GM10248 (cell line): ENCODE measurements at regions not wholly inside any gene's neighbourhood (a gene's known extent, or its start where the extent isn't known, plus 50 kb on each side); places are given as distances from the start of the nearest gene placed in this dataset.

ENCODE experiments used
- CTCF ChIA-PET: fragments of 300-600 bp; sonication (Branson Sonifier 250); formaldehyde crosslinking; extraction: SDS; loops from one replicate; lab custom pipeline; 2021; ENCODE audit warnings: antibody characterized with exemption; lab: Yijun Ruan, JAX
- POLR2A ChIA-PET: fragments of 350-650 bp; sonication (Branson Sonifier 250); formaldehyde crosslinking; extraction: SDS; loops from one replicate; lab custom pipeline; 2020; ENCODE audit warnings: antibody characterized with exemption; lab: Yijun Ruan, JAX
- DNase-seq: peaks from one replicate; pipeline ENCODE4 v3.0.0; 2012; ENCODE audit errors: extremely low spot score
- TF ChIP-seq, protein P1 (sequence below): IDR thresholded peaks from 2 replicates; pipeline ENCODE4 v1.5.1; 2012; ENCODE audit warnings: mild to moderate bottlenecking, low read depth; ENCODE audit errors: extremely low read depth, missing control alignments, control extremely low read depth

DNA sequence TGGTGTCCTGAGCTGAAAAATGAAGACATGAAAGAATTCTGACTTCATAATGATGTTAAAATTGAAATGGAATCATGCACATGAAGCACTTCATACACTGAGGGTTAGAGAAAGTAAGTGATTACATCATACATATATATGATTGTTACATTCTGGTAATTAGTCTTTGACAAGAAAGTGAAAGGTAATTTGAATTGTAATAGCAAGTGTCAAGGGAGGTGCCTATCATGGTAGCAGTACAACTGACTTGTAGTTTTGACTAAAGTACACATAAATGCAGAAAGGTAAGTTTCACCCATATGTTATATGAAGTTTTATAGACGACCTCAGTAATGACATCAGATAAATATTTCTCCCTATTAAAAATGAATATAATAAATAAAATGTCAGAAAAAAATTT is 1325.0 kb upstream of the GOT2 start:
- CTCF ChIA-PET = no interaction called here

DNA sequence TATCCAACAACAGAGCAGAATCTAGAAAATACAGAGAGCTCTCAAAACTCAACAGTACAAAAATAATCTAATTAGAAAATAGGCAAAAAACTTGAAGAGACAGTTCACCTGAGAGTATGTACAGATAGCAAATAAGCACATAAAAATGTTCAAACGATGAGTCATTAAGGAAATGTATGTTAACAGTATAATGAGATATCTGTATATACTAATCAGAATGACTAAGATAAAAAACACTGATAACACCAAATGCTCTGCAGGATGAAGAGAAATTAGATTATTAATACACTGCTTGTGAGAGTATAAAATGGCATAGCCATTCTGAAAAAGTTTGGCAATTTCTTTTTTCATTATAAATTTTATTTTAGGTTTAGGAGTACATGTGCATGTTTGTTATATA is 1307.6 kb upstream of the GOT2 start:
- CTCF ChIA-PET = no interaction called here
- no peak for DNase-seq
- POLR2A ChIA-PET = no interaction called here
- TF ChIP-seq, protein P1, sequence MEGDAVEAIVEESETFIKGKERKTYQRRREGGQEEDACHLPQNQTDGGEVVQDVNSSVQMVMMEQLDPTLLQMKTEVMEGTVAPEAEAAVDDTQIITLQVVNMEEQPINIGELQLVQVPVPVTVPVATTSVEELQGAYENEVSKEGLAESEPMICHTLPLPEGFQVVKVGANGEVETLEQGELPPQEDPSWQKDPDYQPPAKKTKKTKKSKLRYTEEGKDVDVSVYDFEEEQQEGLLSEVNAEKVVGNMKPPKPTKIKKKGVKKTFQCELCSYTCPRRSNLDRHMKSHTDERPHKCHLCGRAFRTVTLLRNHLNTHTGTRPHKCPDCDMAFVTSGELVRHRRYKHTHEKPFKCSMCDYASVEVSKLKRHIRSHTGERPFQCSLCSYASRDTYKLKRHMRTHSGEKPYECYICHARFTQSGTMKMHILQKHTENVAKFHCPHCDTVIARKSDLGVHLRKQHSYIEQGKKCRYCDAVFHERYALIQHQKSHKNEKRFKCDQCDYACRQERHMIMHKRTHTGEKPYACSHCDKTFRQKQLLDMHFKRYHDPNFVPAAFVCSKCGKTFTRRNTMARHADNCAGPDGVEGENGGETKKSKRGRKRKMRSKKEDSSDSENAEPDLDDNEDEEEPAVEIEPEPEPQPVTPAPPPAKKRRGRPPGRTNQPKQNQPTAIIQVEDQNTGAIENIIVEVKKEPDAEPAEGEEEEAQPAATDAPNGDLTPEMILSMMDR = no peak

More for the DNA sequence above, 1325.0 kb upstream of the GOT2 start:
- TF ChIP-seq, protein P1 = no peak
- POLR2A ChIA-PET = no interaction called here
- no peak for DNase-seq

DNA sequence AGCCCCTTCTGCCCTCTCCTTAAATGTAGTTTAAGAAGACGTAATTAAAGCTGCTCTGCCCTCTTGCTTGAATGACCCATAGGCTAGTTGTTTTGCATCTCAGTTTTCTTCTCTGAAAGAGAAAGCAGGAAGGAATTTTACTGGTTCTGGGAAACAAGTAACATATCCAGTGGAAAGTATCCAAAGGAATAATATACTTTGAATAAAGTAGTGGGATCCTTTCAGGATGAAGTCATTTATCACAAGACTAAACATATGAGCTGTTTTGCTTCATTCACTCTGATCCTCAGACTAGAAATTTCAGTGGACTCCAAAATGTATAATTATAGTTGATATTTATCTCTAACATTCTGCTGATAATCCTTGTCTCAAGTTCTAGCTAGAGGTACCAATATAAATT is 1297.6 kb upstream of the GOT2 start:
- CTCF ChIA-PET = interaction anchor here (1.6 kb wide), 1 partner anchor 26 kb away, joined by 3 read pairs; no protein-coding TSS in a partner anchor
- TF ChIP-seq, protein P1 = no peak
- no peak for DNase-seq
- POLR2A ChIA-PET = no interaction called here

DNA sequence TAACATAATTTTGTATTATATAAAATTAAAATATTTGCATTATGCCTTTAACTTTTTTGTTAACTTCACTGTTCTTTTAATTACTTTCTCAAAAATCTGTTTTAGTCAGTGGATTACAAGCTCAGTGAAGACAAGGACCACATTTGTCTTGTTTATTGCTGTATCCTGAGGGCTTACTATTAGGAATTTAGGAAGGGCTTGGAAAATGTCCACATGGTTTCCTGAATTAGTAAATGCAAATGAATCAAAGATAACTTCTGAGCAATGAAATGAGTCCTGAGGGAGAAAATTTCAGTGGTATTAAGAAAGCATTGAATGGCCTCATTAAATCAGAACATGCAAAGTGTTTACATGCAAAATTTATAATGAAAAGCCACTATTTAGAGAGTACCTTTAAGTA is 1293.2 kb upstream of the GOT2 start:
- CTCF ChIA-PET = no interaction called here
- no peak for DNase-seq
- TF ChIP-seq, protein P1 = no peak
- POLR2A ChIA-PET = no interaction called here

DNA sequence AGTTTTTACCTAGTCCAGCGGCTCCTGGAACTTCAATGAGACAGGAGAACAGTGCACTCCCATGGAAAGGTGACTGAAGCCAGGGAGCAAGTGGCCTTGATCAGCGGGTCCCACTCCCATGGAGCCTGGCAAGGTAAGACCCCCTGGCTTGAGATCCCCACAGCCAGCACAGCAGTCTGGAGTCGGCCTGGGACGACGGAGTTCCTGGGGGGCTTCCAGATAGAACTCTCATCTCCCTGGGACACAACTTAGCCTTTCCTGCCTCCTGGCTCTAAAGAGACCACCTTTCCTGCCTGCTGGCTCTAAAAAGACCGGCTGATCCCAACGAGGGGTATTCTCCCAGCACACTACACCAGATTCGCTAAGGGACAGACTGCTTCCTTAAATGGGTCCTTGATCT is 1279.0 kb upstream of the GOT2 start:
- TF ChIP-seq, protein P1 = no peak
- ChIA-PET CTCF (interaction anchor here (1.5 kb wide), 1 partner anchor 11 kb away, joined by 4 read pairs; no protein-coding TSS in a partner anchor), POLR2A (no interaction called here)
- DNase-seq = no peak

DNA sequence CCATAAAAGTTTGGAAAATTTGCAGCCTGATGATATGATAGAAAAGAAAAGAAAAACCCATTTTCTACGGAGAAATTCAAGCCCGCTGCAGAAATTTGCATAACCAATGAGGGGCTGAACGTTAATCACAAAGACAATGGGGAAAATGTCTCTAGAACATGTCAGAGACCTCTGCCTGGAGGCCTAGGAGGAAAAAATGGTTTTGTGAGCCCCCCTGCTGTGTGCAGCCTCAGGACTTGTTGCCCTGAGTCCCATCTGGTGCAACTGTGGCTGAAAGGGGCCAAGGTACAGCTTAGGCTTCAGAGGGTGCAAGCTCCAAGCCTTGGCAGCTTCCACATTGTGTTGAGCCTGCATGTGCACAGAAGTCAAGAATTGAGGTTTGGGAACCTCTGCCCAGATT is 1267.4 kb upstream of the GOT2 start:
- ChIA-PET POLR2A (no interaction called here), CTCF (interaction anchor here (1.2 kb wide), 1 partner anchor 12 kb away, joined by 4 read pairs; no protein-coding TSS in a partner anchor)
- TF ChIP-seq, protein P1 = no peak
- DNase-seq = no peak
